KMS-11 (cell line): ENCODE measurements at regions not wholly inside any gene's neighbourhood (a gene's known extent, or its start where the extent isn't known, plus 50 kb on each side); places are given as distances from the start of the nearest gene placed in this dataset.

Source experiments
- H2AFZ ChIP-seq: fragments of 200-600 bp; sonication (generic); 2 replicates; pipeline ENCODE4 v1.6.1; 2016; ENCODE audit warnings: antibody characterized with exemption, mixed run types, low read depth
- H3K27ac ChIP-seq: fragments of 200-600 bp; sonication (generic); 2 replicates; pipeline ENCODE4 v1.6.1; 2016; ENCODE audit warnings: mild to moderate bottlenecking, mixed run types
- H3K27me3 ChIP-seq: fragments of 200-600 bp; sonication (generic); 2 replicates; pipeline ENCODE4 v1.6.1; 2017; ENCODE audit warnings: mild to moderate bottlenecking, low read depth, mixed run types, moderate library complexity; ENCODE audit not compliant: insufficient read depth
- H3K36me3 ChIP-seq: fragments of 200-600 bp; sonication (generic); 2 replicates; pipeline ENCODE4 v1.6.1; 2017; ENCODE audit warnings: mild to moderate bottlenecking, mixed run types; ENCODE audit not compliant: insufficient read depth
- H3K4me1 ChIP-seq: fragments of 200-600 bp; sonication (generic); 2 replicates; pipeline ENCODE4 v1.6.1; 2016; ENCODE audit warnings: mild to moderate bottlenecking, low read depth, mixed run types; ENCODE audit not compliant: poor library complexity, severe bottlenecking
- H3K4me2 ChIP-seq: fragments of 200-600 bp; sonication (generic); 2 replicates; pipeline ENCODE4 v1.7.0; 2016; ENCODE audit warnings: mild to moderate bottlenecking, mixed run types
- H3K4me3 ChIP-seq: fragments of 200-600 bp; sonication (generic); IDR thresholded peaks from 2 replicates; pipeline ENCODE4 v1.6.1; 2017; ENCODE audit warnings: low read depth, low read length, mixed read lengths; ENCODE audit not compliant: insufficient read depth
- H3K79me2 ChIP-seq: fragments of 200-600 bp; sonication (generic); 2 replicates; pipeline ENCODE4 v1.6.1; 2016; ENCODE audit warnings: low read depth, mixed run types; ENCODE audit not compliant: insufficient read depth
- H3K9ac ChIP-seq: fragments of 200-600 bp; sonication (generic); 2 replicates; pipeline ENCODE4 v1.6.1; 2016; ENCODE audit warnings: mild to moderate bottlenecking, mixed run types
- H4K20me1 ChIP-seq: fragments of 200-600 bp; sonication (generic); 2 replicates; pipeline ENCODE4 v1.6.1; 2016; ENCODE audit warnings: mild to moderate bottlenecking, mixed run types; ENCODE audit not compliant: insufficient read depth
- CTCF ChIP-seq: fragments of 200-600 bp; sonication (generic); conservative IDR thresholded peaks from 2 replicates; pipeline ENCODE4 v1.6.1; 2017; ENCODE audit warnings: low read depth, mild to moderate bottlenecking, antibody characterized with exemption, low read length, moderate library complexity, mixed read lengths

- no peaks in the 10 kb centered on the region for H3K36me3 ChIP-seq
- H3K27ac ChIP-seq: no peak overlapping the region
- no peaks in the 10 kb centered on the region for H3K27me3 ChIP-seq
- H3K4me3 ChIP-seq: no peak overlapping the region
- no peak overlapping the region for H3K9ac ChIP-seq
- H3K4me1 ChIP-seq: no peaks in the 10 kb centered on the region
- no peaks in the 10 kb centered on the region for H4K20me1 ChIP-seq
- no peaks in the 10 kb centered on the region for H3K79me2 ChIP-seq
- no peak for TF ChIP-seq CTCF
- no peak overlapping the region for H2AFZ ChIP-seq
- H3K4me2 ChIP-seq: no peak overlapping the region
Measured at GRCh38 chr11:134533511-134533910, 121.5 kb upstream of the B3GAT1 start.

- Histone ChIP-seq H3K79me2 (no peaks in the 10 kb centered on the region), H4K20me1 (no peaks in the 10 kb centered on the region), H3K27ac (no peak overlapping the region), H3K36me3 (no peaks in the 10 kb centered on the region), H3K4me3 (no peak overlapping the region), H3K4me1 (no peaks in the 10 kb centered on the region), H3K9ac (no peak overlapping the region), H3K27me3 (no peaks in the 10 kb centered on the region), H2AFZ (no peak overlapping the region), H3K4me2 (no peak overlapping the region)
- no peak for TF ChIP-seq CTCF
Measured at GRCh38 chr11:134532921-134533421, 120.9 kb upstream of the B3GAT1 start.

GRCh38 chr11:134532131-134532920 is 120.3 kb upstream of the B3GAT1 start:
- H3K27ac ChIP-seq: no peak overlapping the region
- no peaks in the 10 kb centered on the region for H3K27me3 ChIP-seq
- no peak overlapping the region for H3K9ac ChIP-seq
- no peak overlapping the region for H2AFZ ChIP-seq
- no peaks in the 10 kb centered on the region for H3K36me3 ChIP-seq
- no peaks in the 10 kb centered on the region for H3K4me1 ChIP-seq
- H3K4me3 ChIP-seq: no peak overlapping the region
- H3K4me2 ChIP-seq: no peak overlapping the region
- no peak for TF ChIP-seq CTCF
- H3K79me2 ChIP-seq: no peaks in the 10 kb centered on the region
- no peaks in the 10 kb centered on the region for H4K20me1 ChIP-seq

GRCh38 chr11:134531327-134532130 is 119.5 kb upstream of the B3GAT1 start:
- Histone ChIP-seq H3K27me3 (no peaks in the 10 kb centered on the region), H3K36me3 (no peaks in the 10 kb centered on the region), H3K4me2 (no peak overlapping the region), H4K20me1 (no peaks in the 10 kb centered on the region), H3K4me3 (no peak overlapping the region), H2AFZ (no peak overlapping the region), H3K9ac (no peak overlapping the region), H3K79me2 (no peaks in the 10 kb centered on the region), H3K27ac (no peak overlapping the region), H3K4me1 (no peaks in the 10 kb centered on the region)
- TF ChIP-seq CTCF: no peak
